ENCODE measurements at regions not wholly inside any gene's neighbourhood (a gene's known extent, or its start where the extent isn't known, plus 50 kb on each side); places are given as distances from the start of the nearest gene placed in this dataset.

DNA sequence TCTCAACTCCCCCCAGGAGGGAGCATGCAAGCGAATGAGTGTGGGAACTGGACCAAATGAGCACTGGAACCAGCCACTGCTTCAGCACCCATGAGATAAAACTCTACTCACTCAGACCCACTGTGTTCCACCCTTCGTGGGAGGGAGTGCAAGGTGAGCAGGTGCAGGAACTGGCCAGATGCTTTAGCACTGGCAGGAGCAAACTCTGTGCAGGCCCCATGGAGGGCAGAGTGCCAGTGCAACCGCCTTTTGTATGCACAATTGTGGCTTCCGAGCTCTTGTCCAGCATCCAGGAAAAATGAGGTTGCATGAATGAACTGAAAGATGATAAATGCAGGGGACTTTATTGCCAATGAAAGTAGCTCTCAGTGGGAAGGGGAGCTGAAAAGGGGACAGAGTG lies 67.4 kb upstream of the CCDC112 start:
- TF ChIP-seq POLR2A (IDR thresholded peaks at IDR 0.05) (no peak), EP300 (IDR thresholded peaks at IDR 0.05) (no peak), CTCF (IDR thresholded peaks at IDR 0.05) (no peak)
